ENCODE measurements at regions not wholly inside any gene's neighbourhood (a gene's known extent, or its start where the extent isn't known, plus 50 kb on each side); places are given as distances from the start of the nearest gene placed in this dataset.

GRCh38 chr9:13022756-13023155 lies 247.9 kb downstream of the LURAP1L start:
- no peaks in the 10 kb centered on the region for H3K9me3 Mint-ChIP-seq (ENCODE audit: low read depth)
- no peak for DNase-seq (ENCODE audit: low spot score, unreplicated experiment)
- H3K4me1 Mint-ChIP-seq (ENCODE audit: low read depth): peaks cover 3% of the 10 kb centered on the region
- no peak overlapping the region for H3K27ac Mint-ChIP-seq
- no peak overlapping the region for H3K4me3 Mint-ChIP-seq (ENCODE audit: low read depth)
- H3K36me3 Mint-ChIP-seq (ENCODE audit: insufficient read depth): no peaks in the 10 kb centered on the region
- no peaks in the 10 kb centered on the region for H3K27me3 Mint-ChIP-seq
- no peak for TF ChIP-seq CTCF (IDR thresholded peaks at IDR 0.05; ENCODE audit: unreplicated experiment)

- no peaks in the 10 kb centered on the region for H3K27me3 Mint-ChIP-seq
- H3K36me3 Mint-ChIP-seq (ENCODE audit: insufficient read depth): no peaks in the 10 kb centered on the region
These were observed 248.7 kb downstream of the LURAP1L start for GRCh38 chr9:13023498-13023897.

GRCh38 chr9:13026956-13027355 lies 252.1 kb downstream of the LURAP1L start:
- no peak overlapping the region for H3K27ac Mint-ChIP-seq
- peaks cover 3% of the 10 kb centered on the region for H3K4me1 Mint-ChIP-seq (ENCODE audit: low read depth)
- no peaks in the 10 kb centered on the region for H3K27me3 Mint-ChIP-seq
- no peak for DNase-seq (ENCODE audit: low spot score, unreplicated experiment)
- H3K9me3 Mint-ChIP-seq (ENCODE audit: low read depth): no peaks in the 10 kb centered on the region
- TF ChIP-seq CTCF (IDR thresholded peaks at IDR 0.05; ENCODE audit: unreplicated experiment): no peak
- no peaks in the 10 kb centered on the region for H3K36me3 Mint-ChIP-seq (ENCODE audit: insufficient read depth)
- no peak overlapping the region for H3K4me3 Mint-ChIP-seq (ENCODE audit: low read depth)

More at GRCh38 chr9:13023498-13023897, 248.7 kb downstream of the LURAP1L start:
- no peak for TF ChIP-seq CTCF (IDR thresholded peaks at IDR 0.05; ENCODE audit: unreplicated experiment)
- DNase-seq (ENCODE audit: low spot score, unreplicated experiment): no peak
- no peaks in the 10 kb centered on the region for H3K9me3 Mint-ChIP-seq (ENCODE audit: low read depth)
- no peak overlapping the region for H3K4me3 Mint-ChIP-seq (ENCODE audit: low read depth)
- H3K4me1 Mint-ChIP-seq (ENCODE audit: low read depth): peaks cover 3% of the 10 kb centered on the region
- no peak overlapping the region for H3K27ac Mint-ChIP-seq

GRCh38 chr9:13027879-13028278 lies 251.6 kb downstream of the MPDZ start:
- no peaks in the 10 kb centered on the region for H3K36me3 Mint-ChIP-seq (ENCODE audit: insufficient read depth)
- DNase-seq (ENCODE audit: low spot score, unreplicated experiment): no peak
- H3K9me3 Mint-ChIP-seq (ENCODE audit: low read depth): no peaks in the 10 kb centered on the region
- no peaks in the 10 kb centered on the region for H3K27me3 Mint-ChIP-seq
- peaks cover 3% of the 10 kb centered on the region for H3K4me1 Mint-ChIP-seq (ENCODE audit: low read depth)
- no peak overlapping the region for H3K4me3 Mint-ChIP-seq (ENCODE audit: low read depth)
- TF ChIP-seq CTCF (IDR thresholded peaks at IDR 0.05; ENCODE audit: unreplicated experiment): no peak
- no peak overlapping the region for H3K27ac Mint-ChIP-seq

- no peaks in the 10 kb centered on the region for H3K27me3 Mint-ChIP-seq
- no peaks in the 10 kb centered on the region for H3K36me3 Mint-ChIP-seq (ENCODE audit: insufficient read depth)
- H3K4me3 Mint-ChIP-seq (ENCODE audit: low read depth): no peak overlapping the region
- no peak for DNase-seq (ENCODE audit: low spot score, unreplicated experiment)
- no peak for TF ChIP-seq CTCF (IDR thresholded peaks at IDR 0.05; ENCODE audit: unreplicated experiment)
- no peak overlapping the region for H3K27ac Mint-ChIP-seq
- peaks cover 13% of the 10 kb centered on the region for H3K4me1 Mint-ChIP-seq (ENCODE audit: low read depth)
- no peaks in the 10 kb centered on the region for H3K9me3 Mint-ChIP-seq (ENCODE audit: low read depth)
These were observed 246.9 kb downstream of the MPDZ start for GRCh38 chr9:13032585-13032984.
